ENCODE measurements at regions not wholly inside any gene's neighbourhood (a gene's known extent, or its start where the extent isn't known, plus 50 kb on each side); places are given as distances from the start of the nearest gene placed in this dataset.

DNA sequence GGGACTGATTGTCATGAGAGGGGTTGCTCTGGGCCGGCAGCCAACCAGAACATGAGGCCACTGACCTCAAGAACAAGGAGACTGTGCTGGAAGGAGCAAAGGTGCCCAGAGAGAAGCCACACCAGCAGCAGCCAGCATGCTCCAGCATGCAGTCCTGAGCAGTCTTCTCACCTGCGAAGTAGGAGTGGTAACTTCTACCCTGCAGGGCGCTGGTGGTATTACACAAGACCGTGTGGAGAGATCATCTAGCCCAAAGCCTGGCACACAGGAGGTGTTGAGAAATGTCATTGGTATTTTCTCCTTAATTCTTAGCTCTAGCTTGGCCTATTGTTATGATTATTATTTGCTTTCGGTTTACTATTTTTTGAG lies 132.7 kb downstream of the TSN start:
- TF ChIP-seq POLR2AphosphoS5 (IDR thresholded peaks at IDR 0.05; ENCODE audit: low read depth, low read length) (no peak), POLR2A (IDR thresholded peaks at IDR 0.05; ENCODE audit: low read depth, low read length) (no peak), TAF1 (IDR thresholded peaks at IDR 0.05; ENCODE audit: borderline replicate concordance, low read depth, low read length) (no peak)
